Neural progenitor cell (in vitro differentiated cells): ENCODE measurements at regions not wholly inside any gene's neighbourhood (a gene's known extent, or its start where the extent isn't known, plus 50 kb on each side); places are given as distances from the start of the nearest gene placed in this dataset.

Experiments used
- EZH2 ChIP-seq: fragments of 200-600 bp; sonication (generic); IDR thresholded peaks from 2 replicates; pipeline ENCODE4 v1.6.1; 2017; ENCODE audit warnings: antibody characterized with exemption, mild to moderate bottlenecking, moderate library complexity
- TF ChIP-seq, protein P1 (sequence below): fragments of 200-600 bp; sonication (generic); IDR thresholded peaks from 2 replicates; pipeline ENCODE4 v1.5.1; 2017; ENCODE audit warnings: antibody characterized with exemption, mild to moderate bottlenecking

DNA sequence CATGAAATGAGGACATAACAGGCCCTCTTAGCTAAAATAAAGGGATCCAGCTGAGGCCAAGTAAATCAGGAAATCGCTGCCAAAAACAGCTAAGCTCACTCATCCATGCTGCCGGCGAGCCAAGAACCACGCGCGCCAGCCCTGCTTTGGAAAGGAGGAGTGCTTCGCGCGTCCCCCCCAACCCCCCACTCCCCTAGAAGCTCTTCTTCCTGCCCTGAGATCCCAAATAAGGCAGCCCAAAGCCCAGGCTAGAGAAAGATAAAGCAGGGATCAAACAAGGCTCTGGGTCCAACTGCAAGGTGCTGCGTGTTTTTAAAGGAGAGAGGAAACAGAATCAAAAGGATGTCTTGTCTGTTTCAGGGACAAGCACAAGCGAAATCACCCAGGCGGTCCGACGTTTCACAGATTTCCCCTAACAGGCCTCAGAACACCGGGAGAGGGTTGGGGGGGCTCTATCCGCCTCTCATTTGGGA lies 168.3 kb upstream of the AUTS2 start:
- TF ChIP-seq, protein P1, sequence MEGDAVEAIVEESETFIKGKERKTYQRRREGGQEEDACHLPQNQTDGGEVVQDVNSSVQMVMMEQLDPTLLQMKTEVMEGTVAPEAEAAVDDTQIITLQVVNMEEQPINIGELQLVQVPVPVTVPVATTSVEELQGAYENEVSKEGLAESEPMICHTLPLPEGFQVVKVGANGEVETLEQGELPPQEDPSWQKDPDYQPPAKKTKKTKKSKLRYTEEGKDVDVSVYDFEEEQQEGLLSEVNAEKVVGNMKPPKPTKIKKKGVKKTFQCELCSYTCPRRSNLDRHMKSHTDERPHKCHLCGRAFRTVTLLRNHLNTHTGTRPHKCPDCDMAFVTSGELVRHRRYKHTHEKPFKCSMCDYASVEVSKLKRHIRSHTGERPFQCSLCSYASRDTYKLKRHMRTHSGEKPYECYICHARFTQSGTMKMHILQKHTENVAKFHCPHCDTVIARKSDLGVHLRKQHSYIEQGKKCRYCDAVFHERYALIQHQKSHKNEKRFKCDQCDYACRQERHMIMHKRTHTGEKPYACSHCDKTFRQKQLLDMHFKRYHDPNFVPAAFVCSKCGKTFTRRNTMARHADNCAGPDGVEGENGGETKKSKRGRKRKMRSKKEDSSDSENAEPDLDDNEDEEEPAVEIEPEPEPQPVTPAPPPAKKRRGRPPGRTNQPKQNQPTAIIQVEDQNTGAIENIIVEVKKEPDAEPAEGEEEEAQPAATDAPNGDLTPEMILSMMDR: no peak
- TF ChIP-seq EZH2: no peak
